Left cardiac atrium (tissue), 4 donors: ENCODE measurements at regions not wholly inside any gene's neighbourhood (a gene's known extent, or its start where the extent isn't known, plus 50 kb on each side); places are given as distances from the start of the nearest gene placed in this dataset.

Source experiments
- ATAC-seq, 2 donors: fragments of 200-7000 bp; cut with Tn5 transposase; one replicate each; pipeline ENCODE4 v1.9.1; 2020; ENCODE audit warnings: mild to moderate bottlenecking in 2 of 2, moderate library complexity in 2 of 2
- DNase-seq: peaks from one replicate; pipeline ENCODE4 v3.0.0-alpha.2; 2020
- intact Hi-C, 2 donors: fragments of 100-400 bp; cut with DNase I; formaldehyde crosslinking; loops; one replicate each; pipeline versions ENCODE4 v1.14.1 to v1.15.1; 2022 to 2023
- donor health status: DM: no; HTN: yes; CAD: no.
- donor health status: DM: no; HTN: yes; CAD: no; lungs with severe emphysema.
- donor health status: DM: yes; HTN: yes; CAD: no.
- donor health status: Dilated cardiomyopathy.

- no peak for DNase-seq
- no peak for ATAC-seq
- intact Hi-C loops, result no loop called here
Observed at GRCh38 chr4:182973941-182974340, 56.8 kb upstream of the DCTD start.

DNA sequence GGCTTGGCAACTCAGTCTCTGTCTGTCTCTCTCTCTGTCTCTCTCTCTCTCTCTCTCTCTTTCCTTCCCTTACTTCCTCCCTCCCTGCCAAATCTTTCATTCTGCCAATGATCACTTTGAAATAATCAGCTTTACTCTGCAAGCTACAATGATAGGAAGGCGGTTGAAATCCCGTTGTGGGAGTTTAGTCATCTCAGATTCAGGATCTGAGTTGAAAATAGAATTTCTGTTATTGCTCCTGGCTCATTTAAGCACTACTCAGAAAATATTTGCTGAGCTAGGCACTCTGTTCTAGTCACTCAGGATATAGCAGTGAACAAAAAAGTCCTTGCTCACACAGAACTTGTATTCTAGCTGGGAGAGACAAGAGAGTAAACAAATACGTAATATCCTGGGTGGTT lies 56.3 kb upstream of the DCTD start:
- intact Hi-C loops, result no loop called here
- ATAC-seq (peak in 1 of 2 donors; percentile 61), DNase-seq (no peak)

DNA sequence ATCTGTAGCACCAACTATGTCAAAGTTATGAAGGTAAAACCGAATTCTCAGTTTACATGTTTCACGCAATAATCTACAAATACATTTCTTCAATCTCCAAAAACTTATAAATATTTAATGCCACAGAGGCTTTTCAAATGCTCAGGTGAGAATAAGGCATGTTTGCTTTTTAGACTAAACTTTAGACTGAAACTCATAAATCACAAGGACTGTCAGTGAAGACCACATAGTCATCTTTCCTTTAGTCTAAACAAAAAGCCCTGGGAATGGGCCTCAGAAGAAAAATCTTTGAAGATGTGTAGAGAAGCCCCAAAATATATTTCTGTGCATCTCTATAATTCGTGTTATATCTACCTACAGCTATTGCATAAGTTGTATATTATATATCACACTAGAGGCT lies 54.5 kb upstream of the DCTD start:
- DNase-seq (no peak), ATAC-seq (no peak)
- intact Hi-C loops, result no loop called here

- intact Hi-C loops, result no loop called here
- DNase-seq (no peak), ATAC-seq (no peak)
Observed at GRCh38 chr4:182969651-182970279, 52.6 kb upstream of the DCTD start.

DNA sequence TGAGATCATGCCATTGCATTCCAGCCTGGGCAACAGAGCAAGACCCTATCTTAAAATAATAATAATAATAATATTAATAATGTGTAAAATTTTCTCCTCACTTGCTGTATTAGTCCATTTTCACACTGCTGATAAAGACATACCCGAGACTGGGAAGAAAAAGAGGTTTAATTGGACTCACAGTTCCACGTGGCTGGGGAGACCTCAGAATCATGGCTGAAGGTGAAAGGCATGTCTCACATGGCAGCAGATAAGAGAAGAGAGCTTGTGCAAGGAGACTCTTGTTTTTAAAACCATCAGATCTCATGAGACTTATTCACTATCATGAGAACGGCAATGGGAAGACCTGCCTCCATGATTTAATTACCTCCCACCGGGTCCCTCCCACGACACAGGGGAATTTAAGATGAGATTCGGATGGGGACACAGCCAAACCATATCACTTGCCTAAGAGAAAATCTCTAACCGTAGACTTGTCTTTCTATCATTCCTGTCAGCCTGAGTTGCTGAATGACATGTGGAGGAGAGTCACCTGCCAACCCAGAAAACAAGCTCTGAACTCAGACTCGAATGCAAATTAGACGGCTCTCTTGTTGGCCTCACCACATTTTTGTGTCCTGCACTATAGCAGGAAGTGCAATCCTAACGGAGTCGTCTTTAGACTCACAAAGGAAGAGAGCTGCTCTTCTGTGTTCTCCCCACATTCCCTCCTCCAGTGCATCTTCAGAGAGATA lies 51.9 kb upstream of the DCTD start:
- intact Hi-C loops, result no loop called here
- no peak for DNase-seq
- no peak for ATAC-seq

- intact Hi-C loops, result no loop called here
- no peak for DNase-seq
- no peak for ATAC-seq
Observed at GRCh38 chr4:182967403-182967802, 50.2 kb upstream of the DCTD start.
